ENCODE measurements at regions not wholly inside any gene's neighbourhood (a gene's known extent, or its start where the extent isn't known, plus 50 kb on each side); places are given as distances from the start of the nearest gene placed in this dataset.

DNA sequence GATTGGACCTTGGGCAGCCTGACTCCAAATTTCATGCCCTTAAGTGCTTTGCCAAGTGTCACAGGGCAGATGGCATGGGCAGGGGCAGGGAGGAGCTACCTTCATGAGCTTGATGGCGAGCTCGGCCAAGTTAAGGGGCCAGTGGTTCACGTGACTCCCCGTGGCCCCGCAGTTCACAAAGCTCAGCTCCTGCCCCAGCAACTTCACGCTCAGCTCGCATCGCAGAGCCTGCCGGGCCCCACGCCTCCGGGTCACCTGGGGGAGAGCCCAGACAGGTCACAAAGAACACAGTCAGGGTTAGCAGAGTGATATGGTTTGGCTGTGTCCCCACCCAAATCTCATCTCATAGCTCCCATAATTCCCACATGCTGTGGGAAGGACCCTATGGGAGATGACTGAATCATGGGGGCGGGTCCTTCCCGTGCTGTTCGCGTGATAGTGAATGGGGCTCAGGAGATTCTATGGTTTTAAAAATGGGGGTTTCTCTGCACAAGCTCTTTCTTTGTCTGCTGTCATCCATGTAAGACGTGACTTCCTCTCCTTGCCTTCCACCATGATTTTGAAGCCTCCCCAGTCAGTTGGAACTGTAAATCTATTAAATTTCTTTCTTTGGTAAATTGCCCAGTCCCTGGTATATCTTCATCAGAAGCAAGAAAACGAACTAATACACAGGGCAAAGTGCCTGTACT, 108.1 kb downstream of the LITAF start:
- Histone ChIP-seq H3K36me3 (replicated peaks; ENCODE audit: low read depth, low read length) (no peaks in the 10 kb centered on the region), H3K4me2 (ENCODE audit: low read length) (no peak overlapping the region), H3K27me3 (ENCODE audit: low read depth, low read length) (peaks cover 5% of the 10 kb centered on the region; the same call in 1 of the 2 replicates), H3K9me3 (ENCODE audit: insufficient read depth, low read length) (0 out of 2 replicates have a peak, but pooled peaks cover 8% of the 10 kb centered on the region), H3K9ac (ENCODE audit: low read length) (no peak overlapping the region), H3K79me2 (ENCODE audit: low read length) (no peaks in the 10 kb centered on the region), H4K20me1 (ENCODE audit: insufficient read depth, low read length) (no peaks in the 10 kb centered on the region), H3K4me3 (ENCODE audit: low read length) (no peak overlapping the region), H2AFZ (ENCODE audit: low read depth, low read length) (no peak overlapping the region), H3K27ac (ENCODE audit: low read length) (no peak overlapping the region), H3K4me1 (ENCODE audit: low read length) (no peaks in the 10 kb centered on the region)
- TF ChIP-seq, protein P1, sequence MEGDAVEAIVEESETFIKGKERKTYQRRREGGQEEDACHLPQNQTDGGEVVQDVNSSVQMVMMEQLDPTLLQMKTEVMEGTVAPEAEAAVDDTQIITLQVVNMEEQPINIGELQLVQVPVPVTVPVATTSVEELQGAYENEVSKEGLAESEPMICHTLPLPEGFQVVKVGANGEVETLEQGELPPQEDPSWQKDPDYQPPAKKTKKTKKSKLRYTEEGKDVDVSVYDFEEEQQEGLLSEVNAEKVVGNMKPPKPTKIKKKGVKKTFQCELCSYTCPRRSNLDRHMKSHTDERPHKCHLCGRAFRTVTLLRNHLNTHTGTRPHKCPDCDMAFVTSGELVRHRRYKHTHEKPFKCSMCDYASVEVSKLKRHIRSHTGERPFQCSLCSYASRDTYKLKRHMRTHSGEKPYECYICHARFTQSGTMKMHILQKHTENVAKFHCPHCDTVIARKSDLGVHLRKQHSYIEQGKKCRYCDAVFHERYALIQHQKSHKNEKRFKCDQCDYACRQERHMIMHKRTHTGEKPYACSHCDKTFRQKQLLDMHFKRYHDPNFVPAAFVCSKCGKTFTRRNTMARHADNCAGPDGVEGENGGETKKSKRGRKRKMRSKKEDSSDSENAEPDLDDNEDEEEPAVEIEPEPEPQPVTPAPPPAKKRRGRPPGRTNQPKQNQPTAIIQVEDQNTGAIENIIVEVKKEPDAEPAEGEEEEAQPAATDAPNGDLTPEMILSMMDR (IDR thresholded peaks at IDR 0.05; ENCODE audit: low read depth, low read length): no peak
- TF ChIP-seq EZH2phosphoT487 (IDR thresholded peaks at IDR 0.05; ENCODE audit: low read depth): no peak

DNA sequence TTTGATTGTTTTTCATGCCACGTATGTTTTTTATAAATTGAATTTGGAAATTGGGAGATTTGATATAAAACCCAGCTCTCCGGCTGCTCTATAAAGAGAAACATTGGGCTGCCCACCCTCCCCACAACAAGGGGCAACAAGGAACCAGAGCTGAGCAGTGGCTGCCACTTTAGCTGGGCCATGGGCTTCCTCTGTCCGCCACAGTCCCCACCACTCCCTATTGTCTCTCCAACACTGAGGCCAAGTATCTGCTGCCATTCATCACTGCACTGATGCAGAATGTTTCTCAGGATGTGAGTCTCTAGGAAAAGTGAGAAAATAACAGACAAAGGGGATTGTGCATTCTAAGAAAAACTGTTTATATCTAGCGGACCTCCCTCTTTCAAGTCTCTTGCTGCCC, 106.8 kb downstream of the LITAF start:
- Histone ChIP-seq H3K27ac (ENCODE audit: low read length) (no peak overlapping the region), H2AFZ (ENCODE audit: low read depth, low read length) (no peak overlapping the region), H3K79me2 (ENCODE audit: low read length) (no peaks in the 10 kb centered on the region), H3K36me3 (replicated peaks; ENCODE audit: low read depth, low read length) (no peaks in the 10 kb centered on the region), H3K9me3 (ENCODE audit: insufficient read depth, low read length) (0 out of 2 replicates have a peak, but pooled peaks cover 8% of the 10 kb centered on the region), H3K4me3 (ENCODE audit: low read length) (no peak overlapping the region), H3K4me2 (ENCODE audit: low read length) (no peak overlapping the region), H3K27me3 (ENCODE audit: low read depth, low read length) (peaks cover 5% of the 10 kb centered on the region; the same call in 1 of the 2 replicates), H3K9ac (ENCODE audit: low read length) (no peak overlapping the region), H4K20me1 (ENCODE audit: insufficient read depth, low read length) (no peaks in the 10 kb centered on the region), H3K4me1 (ENCODE audit: low read length) (no peaks in the 10 kb centered on the region)
- TF ChIP-seq, protein P1 (IDR thresholded peaks at IDR 0.05; ENCODE audit: low read depth, low read length): no peak
- TF ChIP-seq EZH2phosphoT487 (IDR thresholded peaks at IDR 0.05; ENCODE audit: low read depth): no peak

DNA sequence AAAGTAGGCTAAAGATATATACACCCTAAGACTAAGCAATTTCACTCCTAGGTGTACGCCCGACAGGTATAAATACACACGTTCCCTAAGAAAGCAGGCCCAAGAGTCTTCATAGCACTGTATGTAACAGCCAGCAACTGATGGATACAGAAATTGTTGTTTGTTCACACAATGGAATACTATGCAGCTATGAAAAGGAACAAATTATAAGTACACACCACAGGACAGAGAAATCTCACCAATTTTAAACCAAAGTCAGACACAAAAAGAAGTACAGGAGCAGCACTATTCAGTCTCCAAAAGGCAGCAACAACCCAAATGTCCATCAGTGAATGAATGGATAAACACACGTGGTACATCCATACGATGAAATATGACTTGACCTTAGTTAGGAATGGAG, 106.1 kb downstream of the LITAF start:
- H4K20me1 ChIP-seq (ENCODE audit: insufficient read depth, low read length): no peaks in the 10 kb centered on the region

DNA sequence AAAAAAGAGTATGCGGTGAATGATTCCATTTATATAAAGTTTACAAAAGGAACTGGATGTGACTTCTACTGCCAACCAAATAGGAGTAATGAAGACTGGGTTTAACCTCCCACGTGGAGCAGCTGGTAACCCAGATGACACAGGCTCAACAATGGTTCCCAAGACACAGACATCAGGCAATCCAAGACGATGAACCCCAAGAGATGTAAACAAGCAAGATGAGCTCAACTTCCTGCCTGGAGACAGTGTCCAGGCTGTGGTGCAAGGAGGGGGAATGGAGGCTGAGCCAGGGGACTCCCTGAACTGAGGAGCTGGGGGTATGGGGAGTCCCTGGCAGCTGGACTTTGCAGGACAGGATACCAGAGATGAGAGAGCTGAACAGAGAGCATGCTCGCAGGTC, 104.7 kb downstream of the LITAF start:
- no peak overlapping the region for H2AFZ ChIP-seq (ENCODE audit: low read depth, low read length)
- H3K4me3 ChIP-seq (ENCODE audit: low read length): no peak overlapping the region
- H4K20me1 ChIP-seq (ENCODE audit: insufficient read depth, low read length): no peaks in the 10 kb centered on the region
- no peaks in the 10 kb centered on the region for H3K27me3 ChIP-seq (ENCODE audit: low read depth, low read length)
- H3K9ac ChIP-seq (ENCODE audit: low read length): no peak overlapping the region
- 0 out of 2 replicates have a peak, but pooled peaks cover 8% of the 10 kb centered on the region for H3K9me3 ChIP-seq (ENCODE audit: insufficient read depth, low read length)
- no peak for TF ChIP-seq EZH2phosphoT487 (IDR thresholded peaks at IDR 0.05; ENCODE audit: low read depth)
- TF ChIP-seq, protein P1 (IDR thresholded peaks at IDR 0.05; ENCODE audit: low read depth, low read length): no peak
- no peak overlapping the region for H3K27ac ChIP-seq (ENCODE audit: low read length)
- H3K4me2 ChIP-seq (ENCODE audit: low read length): no peak overlapping the region
- H3K79me2 ChIP-seq (ENCODE audit: low read length): no peaks in the 10 kb centered on the region
- H3K4me1 ChIP-seq (ENCODE audit: low read length): no peaks in the 10 kb centered on the region
- no peaks in the 10 kb centered on the region for H3K36me3 ChIP-seq (replicated peaks; ENCODE audit: low read depth, low read length)

More for the DNA sequence above, 106.1 kb downstream of the LITAF start:
- Histone ChIP-seq H3K4me1 (ENCODE audit: low read length) (no peaks in the 10 kb centered on the region), H3K79me2 (ENCODE audit: low read length) (no peaks in the 10 kb centered on the region), H3K9me3 (ENCODE audit: insufficient read depth, low read length) (0 out of 2 replicates have a peak, but pooled peaks cover 8% of the 10 kb centered on the region), H3K9ac (ENCODE audit: low read length) (no peak overlapping the region), H3K36me3 (replicated peaks; ENCODE audit: low read depth, low read length) (no peaks in the 10 kb centered on the region), H3K27ac (ENCODE audit: low read length) (no peak overlapping the region), H2AFZ (ENCODE audit: low read depth, low read length) (no peak overlapping the region), H3K27me3 (ENCODE audit: low read depth, low read length) (peaks cover 3% of the 10 kb centered on the region; the same call in 1 of the 2 replicates), H3K4me2 (ENCODE audit: low read length) (no peak overlapping the region), H3K4me3 (ENCODE audit: low read length) (no peak overlapping the region)
- no peak for TF ChIP-seq EZH2phosphoT487 (IDR thresholded peaks at IDR 0.05; ENCODE audit: low read depth)
- TF ChIP-seq, protein P1 (IDR thresholded peaks at IDR 0.05; ENCODE audit: low read depth, low read length): no peak
